ENCODE measurements at regions not wholly inside any gene's neighbourhood (a gene's known extent, or its start where the extent isn't known, plus 50 kb on each side); places are given as distances from the start of the nearest gene placed in this dataset.

DNA sequence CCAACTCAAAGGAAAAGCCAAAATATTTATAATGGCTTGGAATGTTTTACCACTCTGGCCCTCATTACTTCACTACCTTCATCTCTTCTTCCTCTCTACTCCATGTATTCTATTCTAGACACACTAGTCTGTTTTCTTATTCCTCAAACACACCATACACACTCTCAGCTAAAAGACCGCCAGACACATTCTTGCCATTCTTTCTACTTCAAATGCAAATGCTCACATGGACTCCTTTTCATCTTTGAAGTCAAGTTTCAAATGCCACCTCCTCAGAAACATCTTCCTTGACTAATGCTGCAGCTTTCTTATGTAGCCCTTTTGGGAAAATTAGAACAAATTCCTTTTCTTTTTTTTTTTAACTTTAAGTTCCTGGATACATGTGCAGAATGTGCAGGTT lies 412.9 kb upstream of the FMR1 start:
- DNase-seq, result no peak
- H3T11ph ChIP-seq (ENCODE audit: low read length), result no peak overlapping the region
- no peak for TF ChIP-seq CTCF (conservative IDR thresholded peaks at IDR 0.05)
- no peak overlapping the region for H3K18ac ChIP-seq (ENCODE audit: insufficient read length, low read depth, low read length)
- no peak overlapping the region for H3K9ac ChIP-seq (ENCODE audit: extremely low read depth, insufficient read length, low read length)
- no peak overlapping the region for H2BK5ac ChIP-seq (ENCODE audit: insufficient read length, low read length)
- Mint-ChIP-seq H3K36me3 (ENCODE audit: insufficient read depth in 1 of 3, low read depth in 3 of 3) (peaks cover 0 to 4% (median 3%) of the 10 kb centered on the region in 3 experiments; a peak in 4 of 7 replicates), H3K27ac (no peak overlapping the region), H3K9me3 (peaks cover 62 to 75% of the 10 kb centered on the region in 2 experiments), H3K4me1 (peaks cover 14% of the 10 kb centered on the region in 2 experiments), H3K27me3 (ENCODE audit: low read depth) (no peaks in the 10 kb centered on the region), H3K4me3 (no peak overlapping the region)
- H3K79me2 ChIP-seq (ENCODE audit: insufficient read depth, low read length), result no peaks in the 10 kb centered on the region
- H3K23me2 ChIP-seq (ENCODE audit: insufficient read length, low read depth, low read length, poor library complexity, severe bottlenecking), result no peaks in the 10 kb centered on the region
- H3K4me1 ChIP-seq (ENCODE audit: insufficient read depth, low read length), result no peaks in the 10 kb centered on the region
- no peak overlapping the region for H3K4me2 ChIP-seq (ENCODE audit: insufficient read depth, insufficient read length, low read length)
- H2BK20ac ChIP-seq (ENCODE audit: low read depth, low read length, poor library complexity, severe bottlenecking), result no peak overlapping the region
- H4K5ac ChIP-seq (ENCODE audit: insufficient read length, low read depth, low read length), result no peak overlapping the region
- H4K20me1 ChIP-seq (ENCODE audit: control insufficient read depth, insufficient read depth, insufficient read length), result no peaks in the 10 kb centered on the region
- no peak overlapping the region for H3K4ac ChIP-seq (ENCODE audit: low read depth, low read length)
- H3K27ac ChIP-seq (ENCODE audit: insufficient read length, low read depth, low read length), result no peak overlapping the region
- H4K91ac ChIP-seq (ENCODE audit: insufficient read length, low read depth, low read length), result no peak overlapping the region
- no peak overlapping the region for H2BK120ac ChIP-seq (ENCODE audit: low read depth, low read length, poor library complexity, severe bottlenecking)
- H3K23ac ChIP-seq (ENCODE audit: insufficient read length, low read depth, low read length), result no peak overlapping the region
- H2BK15ac ChIP-seq (ENCODE audit: low read depth, low read length), result no peak overlapping the region
- H3K9me3 ChIP-seq (ENCODE audit: control insufficient read depth, low read depth, low read length), result peaks cover 17% of the 10 kb centered on the region
- no peak overlapping the region for H2AFZ ChIP-seq (ENCODE audit: low read length)
- H2AK5ac ChIP-seq (ENCODE audit: insufficient read length, low read length), result no peak overlapping the region
- no peak overlapping the region for H3K56ac ChIP-seq (ENCODE audit: insufficient read length, low read depth, low read length)
- no peak overlapping the region for H2BK12ac ChIP-seq (ENCODE audit: insufficient read length, low read depth, low read length)
- H3K79me1 ChIP-seq (ENCODE audit: insufficient read depth, low read depth, low read length, poor library complexity, severe bottlenecking), result no peaks in the 10 kb centered on the region
- no peaks in the 10 kb centered on the region for H3K27me3 ChIP-seq (ENCODE audit: insufficient read depth, low read length)
- no peak overlapping the region for H3K14ac ChIP-seq (ENCODE audit: insufficient read depth, low read length)
- no CpG with 5 or more reads among the region's 1 CpG for WGBS (ENCODE audit: extremely low coverage, insufficient read length, low lambda C conversion rate)
- H4K8ac ChIP-seq (replicated peaks; ENCODE audit: insufficient read length, low read depth, low read length), result no peak overlapping the region

Data from H9 (cell line).